ENCODE measurements at regions not wholly inside any gene's neighbourhood (a gene's known extent, or its start where the extent isn't known, plus 50 kb on each side); places are given as distances from the start of the nearest gene placed in this dataset.

DNA sequence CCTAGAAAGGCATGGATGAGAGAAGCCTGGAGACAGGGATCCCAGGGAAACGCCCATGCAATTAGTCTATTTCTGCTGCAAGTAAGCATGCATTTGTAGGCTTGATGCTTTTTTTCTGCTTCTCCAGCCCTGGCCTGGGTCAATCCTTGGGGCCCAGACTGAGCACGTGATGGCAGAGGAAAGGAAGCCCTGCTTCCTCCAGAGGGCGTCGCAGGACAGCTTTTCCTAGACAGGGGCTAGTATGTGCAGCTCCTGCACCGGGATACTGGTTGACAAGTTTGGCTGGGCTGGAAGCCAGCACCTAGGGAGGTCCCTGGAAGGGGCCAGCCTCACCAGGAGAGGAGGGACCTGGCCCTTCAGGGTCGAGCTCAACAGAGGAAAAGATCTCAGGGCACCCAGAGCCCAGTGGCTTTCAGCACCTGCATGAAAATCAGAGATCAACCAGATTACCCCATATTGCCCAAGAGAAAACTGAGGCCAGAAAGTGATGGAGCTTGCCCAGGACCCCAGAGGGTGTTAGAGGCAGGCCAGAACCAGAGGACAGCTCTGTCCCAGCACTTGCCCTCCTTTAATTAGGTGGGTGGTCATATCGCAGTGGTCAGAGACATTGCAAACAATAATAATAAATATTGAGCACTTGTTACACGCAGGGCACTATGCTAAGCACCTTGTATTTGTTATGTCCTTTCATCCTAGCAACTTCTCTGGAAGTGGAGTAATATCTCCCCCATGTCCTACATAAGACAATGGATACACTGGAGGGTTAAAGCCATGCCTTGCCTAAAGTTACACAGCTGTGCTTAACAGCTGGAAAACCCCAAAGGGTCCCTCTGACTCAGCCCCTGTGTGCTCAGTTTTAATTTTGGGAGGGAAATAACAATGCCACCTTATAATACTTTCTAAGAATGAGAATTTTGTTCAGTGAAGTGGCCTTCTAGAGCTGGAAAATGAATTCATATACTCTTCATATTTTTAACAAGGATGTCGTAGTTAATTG lies 67.1 kb downstream of the KLF4 start:
- ATAC-seq (ENCODE audit: low read depth) (no peak), DNase-seq (no peak)
- TF ChIP-seq CTCF (IDR thresholded peaks at IDR 0.05), result no peak
- Mint-ChIP-seq H3K27me3 (peaks cover 15% of the 10 kb centered on the region), H3K27ac (no peak overlapping the region), H3K4me1 (peaks cover 3% of the 10 kb centered on the region), H3K36me3 (ENCODE audit: low read depth) (no peaks in the 10 kb centered on the region), H3K9me3 (no peaks in the 10 kb centered on the region), H3K4me3 (no peak overlapping the region)
- ChIA-PET CTCF (interaction anchor here (1.0 to 3.0 kb wide), 2 partner anchors 1142 to 1143 kb away, joined by 3 to 13 read pairs; no protein-coding TSS in a partner anchor), POLR2A (interaction anchor here (0.6 kb wide), 1 partner anchor 133 kb away, joined by 7 read pairs; no protein-coding TSS in a partner anchor)
- intact Hi-C loops (cut with micrococcal nuclease), result loop anchor here (1.0 to 10.0 kb wide), 2 partner anchors 188 to 1143 kb away; no protein-coding TSS in a partner anchor

- ChIA-PET POLR2A (no interaction called here), CTCF (no interaction called here)
- no peak overlapping the region for H3K4me3 Mint-ChIP-seq
- no peaks in the 10 kb centered on the region for H3K36me3 Mint-ChIP-seq (ENCODE audit: low read depth)
- H3K4me1 Mint-ChIP-seq, result no peaks in the 10 kb centered on the region
- intact Hi-C loops (cut with micrococcal nuclease), result no loop called here
- no peaks in the 10 kb centered on the region for H3K27me3 Mint-ChIP-seq
- H3K9me3 Mint-ChIP-seq, result no peaks in the 10 kb centered on the region
- no peak for DNase-seq
- no peak for ATAC-seq (ENCODE audit: low read depth)
- TF ChIP-seq CTCF (IDR thresholded peaks at IDR 0.05), result no peak
- no peak overlapping the region for H3K27ac Mint-ChIP-seq
These were observed 79.1 kb downstream of the KLF4 start for GRCh38 chr9:107410420-107410819.

GRCh38 chr9:107409581-107410389 lies 79.8 kb downstream of the KLF4 start:
- H3K4me3 Mint-ChIP-seq, result no peak overlapping the region
- DNase-seq (no peak), ATAC-seq (ENCODE audit: low read depth) (no peak)
- H3K4me1 Mint-ChIP-seq, result no peaks in the 10 kb centered on the region
- H3K36me3 Mint-ChIP-seq (ENCODE audit: low read depth), result no peaks in the 10 kb centered on the region
- TF ChIP-seq CTCF (IDR thresholded peaks at IDR 0.05), result no peak
- H3K27me3 Mint-ChIP-seq, result no peaks in the 10 kb centered on the region
- ChIA-PET CTCF (no interaction called here), POLR2A (no interaction called here)
- no peak overlapping the region for H3K27ac Mint-ChIP-seq
- intact Hi-C loops (cut with micrococcal nuclease), result no loop called here
- no peaks in the 10 kb centered on the region for H3K9me3 Mint-ChIP-seq

GRCh38 chr9:107407675-107408074 lies 81.9 kb downstream of the KLF4 start:
- Mint-ChIP-seq H3K4me1 (no peaks in the 10 kb centered on the region), H3K9me3 (no peaks in the 10 kb centered on the region), H3K4me3 (no peak overlapping the region), H3K36me3 (ENCODE audit: low read depth) (no peaks in the 10 kb centered on the region), H3K27ac (no peak overlapping the region), H3K27me3 (peaks cover 3% of the 10 kb centered on the region)
- no peak for ATAC-seq (ENCODE audit: low read depth)
- intact Hi-C loops (cut with micrococcal nuclease), result no loop called here
- CTCF ChIA-PET, result no interaction called here
- no peak for TF ChIP-seq CTCF (IDR thresholded peaks at IDR 0.05)
- DNase-seq, result no peak
- POLR2A ChIA-PET, result no interaction called here

- ChIA-PET CTCF (no interaction called here), POLR2A (no interaction called here)
- no peak for TF ChIP-seq CTCF (IDR thresholded peaks at IDR 0.05)
- H3K4me1 Mint-ChIP-seq, result no peaks in the 10 kb centered on the region
- intact Hi-C loops (cut with micrococcal nuclease), result no loop called here
- H3K9me3 Mint-ChIP-seq, result no peaks in the 10 kb centered on the region
- no peaks in the 10 kb centered on the region for H3K36me3 Mint-ChIP-seq (ENCODE audit: low read depth)
- H3K27ac Mint-ChIP-seq, result no peak overlapping the region
- no peak for DNase-seq
- no peak for ATAC-seq (ENCODE audit: low read depth)
- no peak overlapping the region for H3K4me3 Mint-ChIP-seq
- peaks cover 3% of the 10 kb centered on the region for H3K27me3 Mint-ChIP-seq
These were observed 84.1 kb downstream of the KLF4 start for GRCh38 chr9:107405511-107405910.
